Loucy (cell line): ENCODE measurements at regions not wholly inside any gene's neighbourhood (a gene's known extent, or its start where the extent isn't known, plus 50 kb on each side); places are given as distances from the start of the nearest gene placed in this dataset.

Experiments used
- H2AFZ ChIP-seq: fragments of 200-600 bp; sonication (generic); 2 replicates; pipeline ENCODE4 v1.6.0; 2016; ENCODE audit warnings: antibody characterized with exemption, mild to moderate bottlenecking, low read length, moderate library complexity
- H3F3A ChIP-seq: fragments of 200-600 bp; 2 replicates; pipeline ENCODE4 v1.6.0; 2016; ENCODE audit warnings: antibody characterized with exemption, low read depth, mild to moderate bottlenecking
- H3K27me3 ChIP-seq: fragments of 200-600 bp; sonication (generic); 2 replicates; pipeline ENCODE4 v1.6.1; 2014; ENCODE audit warnings: low read length, mild to moderate bottlenecking; ENCODE audit not compliant: insufficient read depth, poor library complexity, severe bottlenecking
- H3K36me3 ChIP-seq: fragments of 200-600 bp; sonication (generic); 2 replicates; pipeline ENCODE4 v1.6.1; 2016; ENCODE audit warnings: low read length; ENCODE audit not compliant: insufficient read depth
- H3K4me1 ChIP-seq: fragments of 200-600 bp; sonication (generic); 2 replicates; pipeline ENCODE4 v1.5.1; 2014; ENCODE audit warnings: low read length, mild to moderate bottlenecking; ENCODE audit not compliant: insufficient read depth, poor library complexity, severe bottlenecking
- H3K4me2 ChIP-seq: fragments of 200-600 bp; sonication (generic); 2 replicates; pipeline ENCODE4 v1.6.0; 2014; ENCODE audit warnings: antibody characterized with exemption, low read length, low read depth, mild to moderate bottlenecking; ENCODE audit not compliant: poor library complexity, severe bottlenecking
- H3K4me3 ChIP-seq: fragments of 200-600 bp; sonication (generic); 2 replicates; pipeline ENCODE4 v1.5.1; 2014; ENCODE audit warnings: low read length, mild to moderate bottlenecking, mixed read lengths; ENCODE audit not compliant: poor library complexity, severe bottlenecking
- H3K79me2 ChIP-seq: fragments of 200-600 bp; sonication (generic); 2 replicates; pipeline ENCODE4 v1.6.1; 2014; ENCODE audit warnings: low read length; ENCODE audit not compliant: insufficient read depth
- H3K9ac ChIP-seq: fragments of 200-600 bp; sonication (generic); 2 replicates; pipeline ENCODE4 v1.6.0; 2014; ENCODE audit warnings: mild to moderate bottlenecking, low read depth, low read length, moderate library complexity; ENCODE audit not compliant: poor library complexity, severe bottlenecking
- H3K9me2 ChIP-seq: fragments of 200-600 bp; sonication (generic); replicated peaks from 2 replicates; pipeline ENCODE4 v1.6.1; 2016; ENCODE audit warnings: low read depth, low read length, mixed read lengths
- H3K9me3 ChIP-seq: fragments of 200-600 bp; sonication (generic); 2 replicates; pipeline ENCODE4 v1.6.1; 2014; ENCODE audit warnings: mild to moderate bottlenecking, antibody characterized with exemption, low read length, low read depth; ENCODE audit not compliant: insufficient read depth
- H4K20me1 ChIP-seq: fragments of 200-600 bp; sonication (generic); 2 replicates; pipeline ENCODE4 v1.6.0; 2014; ENCODE audit warnings: antibody characterized with exemption, low read length, mild to moderate bottlenecking; ENCODE audit not compliant: insufficient read depth, poor library complexity, severe bottlenecking
- EZH2phosphoT487 ChIP-seq: fragments of 200-600 bp; IDR thresholded peaks from 2 replicates; pipeline ENCODE4 v1.6.1; 2018; ENCODE audit warnings: antibody characterized with exemption, mild to moderate bottlenecking, moderate library complexity, borderline replicate concordance
- TF ChIP-seq, protein P1 (sequence below): fragments of 200-600 bp; sonication (generic); conservative IDR thresholded peaks from 2 replicates; pipeline ENCODE4 v1.5.1; 2014; ENCODE audit warnings: mild to moderate bottlenecking, antibody characterized with exemption, low read length

DNA sequence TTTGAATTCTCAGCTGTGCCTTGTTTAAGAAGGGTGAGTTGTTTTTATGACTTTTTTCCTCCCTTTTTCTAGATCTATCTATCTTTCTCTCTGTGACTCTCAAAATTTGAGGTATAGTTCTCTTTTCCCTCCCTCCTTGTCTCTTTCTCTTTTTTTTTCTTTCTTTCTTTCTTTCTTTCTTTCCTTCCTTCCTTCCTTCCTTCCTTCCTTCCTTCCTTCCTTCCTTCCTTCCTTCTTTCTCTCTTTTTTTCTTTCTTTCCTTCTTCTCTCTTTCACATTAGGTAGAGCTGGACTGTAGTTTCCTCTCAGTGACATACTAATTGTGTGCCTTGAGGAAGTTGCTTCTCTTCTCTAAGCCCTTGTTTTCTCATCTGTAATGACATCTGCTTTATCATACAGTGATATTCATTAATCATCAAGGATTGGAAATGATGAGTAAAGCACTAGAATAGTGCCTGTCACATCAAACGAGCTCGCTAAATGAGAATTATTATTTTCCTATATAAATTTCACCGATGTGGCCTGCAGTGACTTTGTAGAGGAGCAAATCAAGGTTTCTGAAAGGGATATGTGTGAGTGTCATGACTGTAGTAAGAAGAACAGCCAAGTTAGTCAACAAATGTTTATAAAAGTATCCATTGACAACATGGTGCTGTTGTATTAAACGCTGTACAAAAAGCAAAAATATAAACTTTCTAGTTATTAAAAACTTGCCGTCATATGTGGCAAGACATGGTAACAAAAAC, 78.9 kb upstream of the SLC38A2 start:
- Histone ChIP-seq H4K20me1 (no peaks in the 10 kb centered on the region), H3F3A (no peaks in the 10 kb centered on the region), H3K9ac (no peak overlapping the region), H3K4me3 (no peak overlapping the region), H3K9me3 (no peaks in the 10 kb centered on the region), H3K79me2 (no peaks in the 10 kb centered on the region), H3K9me2 (no peaks in the 10 kb centered on the region), H3K4me1 (peaks cover 46% of the 10 kb centered on the region), H3K4me2 (no peak overlapping the region), H3K27me3 (no peaks in the 10 kb centered on the region), H2AFZ (no peak overlapping the region), H3K36me3 (no peaks in the 10 kb centered on the region)
- TF ChIP-seq, protein P1, sequence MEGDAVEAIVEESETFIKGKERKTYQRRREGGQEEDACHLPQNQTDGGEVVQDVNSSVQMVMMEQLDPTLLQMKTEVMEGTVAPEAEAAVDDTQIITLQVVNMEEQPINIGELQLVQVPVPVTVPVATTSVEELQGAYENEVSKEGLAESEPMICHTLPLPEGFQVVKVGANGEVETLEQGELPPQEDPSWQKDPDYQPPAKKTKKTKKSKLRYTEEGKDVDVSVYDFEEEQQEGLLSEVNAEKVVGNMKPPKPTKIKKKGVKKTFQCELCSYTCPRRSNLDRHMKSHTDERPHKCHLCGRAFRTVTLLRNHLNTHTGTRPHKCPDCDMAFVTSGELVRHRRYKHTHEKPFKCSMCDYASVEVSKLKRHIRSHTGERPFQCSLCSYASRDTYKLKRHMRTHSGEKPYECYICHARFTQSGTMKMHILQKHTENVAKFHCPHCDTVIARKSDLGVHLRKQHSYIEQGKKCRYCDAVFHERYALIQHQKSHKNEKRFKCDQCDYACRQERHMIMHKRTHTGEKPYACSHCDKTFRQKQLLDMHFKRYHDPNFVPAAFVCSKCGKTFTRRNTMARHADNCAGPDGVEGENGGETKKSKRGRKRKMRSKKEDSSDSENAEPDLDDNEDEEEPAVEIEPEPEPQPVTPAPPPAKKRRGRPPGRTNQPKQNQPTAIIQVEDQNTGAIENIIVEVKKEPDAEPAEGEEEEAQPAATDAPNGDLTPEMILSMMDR = no peak
- TF ChIP-seq EZH2phosphoT487 = no peak

DNA sequence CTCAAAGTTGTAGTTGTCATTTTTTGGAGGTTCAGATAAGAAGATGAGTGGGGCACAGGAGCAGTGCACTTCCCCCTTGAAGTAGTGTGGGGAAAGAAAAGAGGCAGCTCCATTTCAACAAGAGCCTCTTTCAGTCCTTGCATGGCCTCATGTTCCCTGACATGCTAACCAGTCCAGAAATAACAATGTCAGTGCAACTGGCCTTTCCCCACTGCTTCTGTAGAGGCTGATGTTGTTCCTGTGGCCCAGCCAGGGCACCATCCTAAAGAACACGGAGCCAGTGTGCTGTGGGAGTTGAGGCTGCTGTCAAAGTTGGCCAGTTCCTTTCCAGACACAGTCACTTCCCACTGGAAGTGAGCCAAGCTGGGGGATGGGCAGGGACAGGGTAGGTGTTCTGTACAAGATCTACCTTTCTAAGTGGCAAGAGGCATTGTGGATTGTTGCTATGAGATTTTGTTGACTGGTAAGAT, 77.7 kb upstream of the SLC38A2 start:
- Histone ChIP-seq H4K20me1 (no peaks in the 10 kb centered on the region), H3K9ac (no peak overlapping the region), H2AFZ (0 out of 2 replicates have a peak overlapping the region, but pooled peaks have one; percentile 7), H3K4me3 (no peak overlapping the region), H3F3A (no peaks in the 10 kb centered on the region), H3K9me2 (no peaks in the 10 kb centered on the region), H3K79me2 (no peaks in the 10 kb centered on the region), H3K36me3 (no peaks in the 10 kb centered on the region), H3K4me2 (no peak overlapping the region), H3K27me3 (no peaks in the 10 kb centered on the region), H3K4me1 (peaks cover 44% of the 10 kb centered on the region), H3K9me3 (no peaks in the 10 kb centered on the region)
- TF ChIP-seq EZH2phosphoT487 = no peak
- TF ChIP-seq, protein P1 = no peak

DNA sequence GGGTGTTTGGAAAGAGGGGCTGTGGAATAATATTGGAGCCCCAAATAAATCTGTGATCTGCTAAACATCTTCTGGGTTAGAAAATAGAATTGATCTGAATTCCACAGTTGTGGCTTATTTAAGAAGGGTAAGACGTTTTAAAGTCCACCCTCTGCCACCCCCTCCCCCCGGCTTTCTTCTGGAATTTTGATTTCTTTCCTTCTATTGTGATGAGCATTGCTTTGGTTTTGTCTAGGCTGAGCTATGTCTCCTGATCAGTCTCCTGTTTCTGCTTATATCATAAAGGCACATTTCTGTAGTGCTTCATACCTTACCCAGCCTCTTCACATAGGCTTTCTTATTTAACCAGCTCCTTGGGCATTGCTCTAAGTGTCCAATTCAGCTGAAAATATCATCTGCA, 77.3 kb upstream of the SLC38A2 start:
- Histone ChIP-seq H3K79me2 (no peaks in the 10 kb centered on the region), H3K4me1 (peaks cover 44% of the 10 kb centered on the region), H3K27me3 (no peaks in the 10 kb centered on the region), H3F3A (no peaks in the 10 kb centered on the region), H4K20me1 (no peaks in the 10 kb centered on the region), H3K9me3 (no peaks in the 10 kb centered on the region), H3K9me2 (no peaks in the 10 kb centered on the region), H3K9ac (no peak overlapping the region), H3K36me3 (no peaks in the 10 kb centered on the region), H3K4me2 (no peak overlapping the region), H3K4me3 (no peak overlapping the region), H2AFZ (0 out of 2 replicates have a peak overlapping the region, but pooled peaks have one; percentile 7)
- no peak for TF ChIP-seq EZH2phosphoT487
- TF ChIP-seq, protein P1 = no peak
